Neural progenitor cell (in vitro differentiated cells): ENCODE measurements at regions not wholly inside any gene's neighbourhood (a gene's known extent, or its start where the extent isn't known, plus 50 kb on each side); places are given as distances from the start of the nearest gene placed in this dataset.

Source experiments
- EZH2 ChIP-seq: fragments of 200-600 bp; sonication (generic); IDR thresholded peaks from 2 replicates; pipeline ENCODE4 v1.6.1; 2017; ENCODE audit warnings: antibody characterized with exemption, mild to moderate bottlenecking, moderate library complexity
- EZH2phosphoT487 ChIP-seq: fragments of 200-600 bp; sonication (generic); IDR thresholded peaks from 2 replicates; pipeline ENCODE4 v1.6.1; 2017; ENCODE audit warnings: antibody characterized with exemption
- TF ChIP-seq, protein P1 (sequence below): fragments of 200-600 bp; sonication (generic); IDR thresholded peaks from 2 replicates; pipeline ENCODE4 v1.5.1; 2017; ENCODE audit warnings: antibody characterized with exemption, mild to moderate bottlenecking

DNA sequence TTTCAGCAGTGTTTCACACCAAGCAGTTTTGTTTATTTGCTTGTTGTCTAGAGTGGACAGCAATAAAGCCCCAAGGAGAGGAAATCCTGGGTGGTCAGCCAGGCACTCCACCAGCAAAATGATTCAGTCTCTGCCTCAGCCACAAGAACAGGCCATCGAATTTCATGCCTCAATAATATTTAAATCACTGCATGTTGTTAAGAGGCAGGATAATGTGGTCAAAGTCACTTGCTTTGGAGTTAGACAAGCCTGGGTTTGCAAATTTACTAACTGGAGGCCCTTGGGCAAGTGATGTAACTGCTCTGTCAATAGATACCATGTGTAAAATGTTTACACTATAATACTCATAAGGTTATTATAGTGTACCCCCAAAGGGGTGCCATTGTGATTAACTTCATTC is 349.6 kb downstream of the LMO4 start:
- TF ChIP-seq, protein P1, sequence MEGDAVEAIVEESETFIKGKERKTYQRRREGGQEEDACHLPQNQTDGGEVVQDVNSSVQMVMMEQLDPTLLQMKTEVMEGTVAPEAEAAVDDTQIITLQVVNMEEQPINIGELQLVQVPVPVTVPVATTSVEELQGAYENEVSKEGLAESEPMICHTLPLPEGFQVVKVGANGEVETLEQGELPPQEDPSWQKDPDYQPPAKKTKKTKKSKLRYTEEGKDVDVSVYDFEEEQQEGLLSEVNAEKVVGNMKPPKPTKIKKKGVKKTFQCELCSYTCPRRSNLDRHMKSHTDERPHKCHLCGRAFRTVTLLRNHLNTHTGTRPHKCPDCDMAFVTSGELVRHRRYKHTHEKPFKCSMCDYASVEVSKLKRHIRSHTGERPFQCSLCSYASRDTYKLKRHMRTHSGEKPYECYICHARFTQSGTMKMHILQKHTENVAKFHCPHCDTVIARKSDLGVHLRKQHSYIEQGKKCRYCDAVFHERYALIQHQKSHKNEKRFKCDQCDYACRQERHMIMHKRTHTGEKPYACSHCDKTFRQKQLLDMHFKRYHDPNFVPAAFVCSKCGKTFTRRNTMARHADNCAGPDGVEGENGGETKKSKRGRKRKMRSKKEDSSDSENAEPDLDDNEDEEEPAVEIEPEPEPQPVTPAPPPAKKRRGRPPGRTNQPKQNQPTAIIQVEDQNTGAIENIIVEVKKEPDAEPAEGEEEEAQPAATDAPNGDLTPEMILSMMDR = no peak
- no peak for TF ChIP-seq EZH2
- TF ChIP-seq EZH2phosphoT487 = no peak
